ENCODE measurements at regions not wholly inside any gene's neighbourhood (a gene's known extent, or its start where the extent isn't known, plus 50 kb on each side); places are given as distances from the start of the nearest gene placed in this dataset.
"Not testable (repeated sequence)": the region's sequence is repeated elsewhere in the genome, so short reads cannot be mapped to it uniquely, and the experiment has no call there.

DNA sequence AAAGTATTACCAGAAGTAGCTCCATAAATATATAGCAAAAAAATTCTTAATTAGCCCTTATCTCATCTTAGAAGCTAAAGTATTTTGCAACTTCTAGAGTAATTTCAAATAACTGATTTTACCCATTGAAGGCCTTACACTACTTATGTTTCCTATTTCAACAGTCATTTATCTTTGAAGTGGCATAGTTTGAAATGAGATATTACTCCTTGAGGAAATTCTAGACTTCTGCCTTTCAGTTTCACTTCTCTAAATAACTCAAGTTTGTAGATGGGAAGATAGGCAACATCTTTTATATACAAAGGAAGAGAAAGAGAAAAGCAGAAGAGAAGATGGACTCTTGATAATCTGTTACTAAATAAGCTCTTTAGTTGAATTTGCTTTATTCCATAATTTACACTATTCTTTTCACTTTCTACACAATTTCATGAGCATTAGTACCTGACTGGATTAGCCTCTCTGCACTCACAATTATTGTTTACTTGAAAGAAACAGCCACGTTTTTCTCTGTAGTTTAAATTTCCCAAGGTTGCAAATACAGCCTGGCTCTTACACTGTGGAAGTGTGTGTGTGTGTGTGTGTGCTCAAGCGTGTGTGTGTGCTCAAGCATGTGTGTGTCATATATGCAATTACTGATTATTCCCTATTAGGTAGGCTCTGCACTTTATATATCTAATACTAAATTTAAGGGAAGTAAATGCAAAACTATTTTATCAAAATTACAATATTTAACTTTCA, 60.6 kb upstream of the EMB start:
- intact Hi-C loops (cut with DNase I; ENCODE audit: low total_unique reads) = no loop called here
- H3K9me3 ChIP-seq = no peaks in the 10 kb centered on the region

DNA sequence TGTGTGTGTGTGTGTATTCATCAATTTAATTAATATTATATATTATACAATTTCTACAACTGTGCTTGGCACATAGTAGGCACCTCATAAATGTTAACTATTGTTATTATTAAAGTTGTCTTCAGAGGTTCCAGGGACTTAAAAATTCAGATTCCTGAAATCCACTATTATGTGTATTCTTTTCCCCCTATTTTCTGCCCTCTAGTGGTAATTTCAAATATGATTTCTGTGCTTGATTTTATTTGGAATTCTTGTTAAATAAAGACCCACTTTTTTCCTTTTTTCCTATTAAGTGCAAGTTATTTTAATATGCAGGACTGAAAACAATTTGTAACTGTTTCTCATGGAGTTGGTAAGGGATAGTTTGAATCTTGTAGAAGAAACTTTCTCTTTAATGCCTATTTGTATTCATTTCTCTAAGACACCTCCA, 72.0 kb upstream of the EMB start:
- H3K4me1 ChIP-seq; intact Hi-C loops (cut with DNase I; ENCODE audit: low total_unique reads); H3K27me3 ChIP-seq; DNase-seq (ENCODE audit: low spot score in 2 of 2); H3K4me3 ChIP-seq; H3K27ac ChIP-seq; H3K36me3 ChIP-seq; H3K9me3 ChIP-seq: not testable (repeated sequence)

More for the DNA sequence above, 60.6 kb upstream of the EMB start:
- no peak overlapping the region for H3K4me3 ChIP-seq
- no peaks in the 10 kb centered on the region for H3K4me1 ChIP-seq
- no peak overlapping the region for H3K27ac ChIP-seq
- TF ChIP-seq, protein P1, sequence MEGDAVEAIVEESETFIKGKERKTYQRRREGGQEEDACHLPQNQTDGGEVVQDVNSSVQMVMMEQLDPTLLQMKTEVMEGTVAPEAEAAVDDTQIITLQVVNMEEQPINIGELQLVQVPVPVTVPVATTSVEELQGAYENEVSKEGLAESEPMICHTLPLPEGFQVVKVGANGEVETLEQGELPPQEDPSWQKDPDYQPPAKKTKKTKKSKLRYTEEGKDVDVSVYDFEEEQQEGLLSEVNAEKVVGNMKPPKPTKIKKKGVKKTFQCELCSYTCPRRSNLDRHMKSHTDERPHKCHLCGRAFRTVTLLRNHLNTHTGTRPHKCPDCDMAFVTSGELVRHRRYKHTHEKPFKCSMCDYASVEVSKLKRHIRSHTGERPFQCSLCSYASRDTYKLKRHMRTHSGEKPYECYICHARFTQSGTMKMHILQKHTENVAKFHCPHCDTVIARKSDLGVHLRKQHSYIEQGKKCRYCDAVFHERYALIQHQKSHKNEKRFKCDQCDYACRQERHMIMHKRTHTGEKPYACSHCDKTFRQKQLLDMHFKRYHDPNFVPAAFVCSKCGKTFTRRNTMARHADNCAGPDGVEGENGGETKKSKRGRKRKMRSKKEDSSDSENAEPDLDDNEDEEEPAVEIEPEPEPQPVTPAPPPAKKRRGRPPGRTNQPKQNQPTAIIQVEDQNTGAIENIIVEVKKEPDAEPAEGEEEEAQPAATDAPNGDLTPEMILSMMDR (IDR thresholded peaks at IDR 0.05) = no peak
- TF ChIP-seq POLR2AphosphoS5 (IDR thresholded peaks at IDR 0.05) (no peak), POLR2A (IDR thresholded peaks at IDR 0.05) (no peak)
- H3K36me3 ChIP-seq = no peaks in the 10 kb centered on the region
- no peak for DNase-seq (ENCODE audit: low spot score in 2 of 2)
- H3K27me3 ChIP-seq = no peaks in the 10 kb centered on the region

DNA sequence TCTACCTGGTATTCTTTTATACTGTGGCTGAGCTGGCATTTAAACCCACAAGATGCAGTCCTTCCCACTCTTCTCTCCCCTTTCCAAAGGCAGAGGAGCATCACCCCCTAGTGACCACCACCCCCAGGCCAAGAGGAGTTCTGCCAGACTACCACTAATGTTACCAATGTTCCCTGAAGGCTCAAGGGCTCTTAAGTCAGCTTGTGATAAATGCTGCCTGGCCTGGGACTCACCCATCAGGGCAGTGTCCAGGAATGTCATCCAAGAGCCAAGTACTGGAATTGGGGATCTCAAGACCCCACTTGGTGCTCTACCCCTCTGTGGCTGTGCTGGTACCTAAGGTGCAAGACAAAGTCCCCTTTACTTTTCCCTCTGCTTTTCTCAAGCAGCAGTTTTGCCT, 80.0 kb upstream of the EMB start:
- H3K27me3 ChIP-seq; DNase-seq (ENCODE audit: low spot score in 2 of 2); H3K36me3 ChIP-seq; intact Hi-C loops (cut with DNase I; ENCODE audit: low total_unique reads); H3K4me3 ChIP-seq; H3K4me1 ChIP-seq; H3K9me3 ChIP-seq; H3K27ac ChIP-seq: not testable (repeated sequence)

DNA sequence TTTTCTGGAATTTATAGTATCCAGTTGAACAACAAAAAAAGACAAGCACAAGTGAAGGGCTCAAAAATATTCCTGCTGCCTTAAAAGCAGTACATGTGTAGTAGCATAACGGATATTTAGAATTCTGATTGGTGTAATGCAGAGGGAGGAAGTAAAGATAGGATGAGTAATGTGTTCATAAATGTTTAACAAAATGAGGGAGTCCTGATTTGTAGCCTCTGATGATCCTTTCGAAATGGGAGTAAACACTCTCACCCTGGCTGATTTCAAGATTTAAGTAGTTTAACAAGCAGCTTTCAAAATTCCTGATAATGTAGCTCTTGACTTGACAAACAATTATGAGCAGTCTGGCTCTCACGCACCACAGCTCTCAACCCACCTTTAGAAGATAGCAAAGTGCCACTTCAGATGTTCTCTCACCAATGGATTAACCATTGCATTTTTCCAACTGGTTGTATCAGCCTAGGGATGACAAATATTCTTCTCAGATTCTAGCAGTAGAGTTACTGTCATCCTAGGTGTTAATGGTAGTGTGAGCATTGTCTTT, 86.5 kb upstream of the EMB start:
- not testable (repeated sequence) for H3K9me3 ChIP-seq

DNA sequence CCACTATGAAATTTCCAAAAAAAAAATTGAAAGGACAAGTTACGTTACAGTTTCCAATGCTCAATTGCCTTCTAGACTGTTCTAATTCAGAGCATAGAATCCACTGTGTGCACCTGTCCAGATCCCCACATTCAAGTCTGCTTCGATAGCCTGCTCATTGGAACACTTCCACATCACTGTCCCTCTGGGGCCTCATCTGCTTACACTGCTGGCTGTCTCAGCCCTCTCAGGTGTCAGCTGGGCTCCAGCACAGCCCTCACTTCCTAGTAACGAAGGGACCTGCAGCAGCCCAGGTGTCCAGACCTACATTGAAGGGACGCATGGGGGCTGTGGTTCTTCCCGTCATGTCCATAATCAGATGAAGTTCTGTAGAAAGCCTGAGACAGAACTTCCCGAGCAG, 94.3 kb upstream of the EMB start:
- Histone ChIP-seq H3K27me3 (no peaks in the 10 kb centered on the region), H3K4me3 (no peak overlapping the region), H3K27ac (no peak overlapping the region), H3K9me3 (no peaks in the 10 kb centered on the region), H3K4me1 (no peaks in the 10 kb centered on the region), H3K36me3 (no peaks in the 10 kb centered on the region)
- intact Hi-C loops (cut with DNase I; ENCODE audit: low total_unique reads) = no loop called here
- no peak for DNase-seq (ENCODE audit: low spot score in 2 of 2)
- TF ChIP-seq, protein P1 (IDR thresholded peaks at IDR 0.05) = no peak
- no peak for TF ChIP-seq POLR2AphosphoS5 (IDR thresholded peaks at IDR 0.05)

More for the DNA sequence above, 86.5 kb upstream of the EMB start:
- H3K27me3 ChIP-seq; H3K4me1 ChIP-seq; H3K27ac ChIP-seq; H3K4me3 ChIP-seq; intact Hi-C loops (cut with DNase I; ENCODE audit: low total_unique reads); H3K36me3 ChIP-seq; DNase-seq (ENCODE audit: low spot score in 2 of 2): not testable (repeated sequence)

DNA sequence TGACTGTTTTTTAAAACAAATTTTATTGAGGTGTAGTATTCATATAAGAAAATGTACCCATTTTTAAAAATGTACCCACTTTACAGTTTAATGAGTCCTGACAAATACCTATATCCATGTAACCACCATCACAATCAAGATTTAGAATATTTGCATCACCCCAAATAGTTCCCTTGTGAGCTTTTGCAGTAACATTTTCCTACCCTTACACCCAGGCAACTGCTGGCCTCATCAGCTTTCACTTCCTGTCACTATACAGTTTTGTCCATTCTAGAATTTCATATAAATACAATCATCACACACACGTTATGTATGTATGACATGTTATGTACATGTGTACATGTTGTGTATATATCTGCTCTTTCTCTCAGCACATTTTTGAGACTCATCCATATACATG, 96.4 kb upstream of the EMB start:
- H3K4me3 ChIP-seq; H3K27me3 ChIP-seq; intact Hi-C loops (cut with DNase I; ENCODE audit: low total_unique reads); DNase-seq (ENCODE audit: low spot score in 2 of 2); H3K9me3 ChIP-seq; H3K36me3 ChIP-seq; H3K4me1 ChIP-seq; H3K27ac ChIP-seq: not testable (repeated sequence)

DNA sequence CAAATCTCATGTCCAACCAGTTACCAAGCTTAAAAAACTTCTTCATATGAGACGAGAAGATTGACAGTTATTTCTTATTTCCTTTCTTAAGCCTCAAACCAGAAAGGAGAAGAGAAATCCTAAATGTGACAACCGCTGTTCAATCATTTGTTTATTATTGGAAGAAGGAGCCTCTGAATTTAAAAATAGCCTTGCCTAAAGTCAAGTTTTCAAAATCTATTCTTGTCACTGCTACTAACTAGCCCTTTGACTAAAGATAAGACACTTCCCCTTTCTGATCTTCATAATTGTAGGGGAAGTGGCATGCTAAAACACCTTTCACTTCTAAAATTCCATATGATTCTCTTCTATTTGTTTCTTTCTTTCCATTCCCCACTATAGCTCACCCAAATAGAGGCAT, 106.2 kb upstream of the EMB start:
- H3K4me3 ChIP-seq = no peak overlapping the region
- H3K4me1 ChIP-seq = no peaks in the 10 kb centered on the region
- no peaks in the 10 kb centered on the region for H3K36me3 ChIP-seq
- intact Hi-C loops (cut with DNase I; ENCODE audit: low total_unique reads) = no loop called here
- H3K9me3 ChIP-seq = no peaks in the 10 kb centered on the region
- no peaks in the 10 kb centered on the region for H3K27me3 ChIP-seq
- no peak overlapping the region for H3K27ac ChIP-seq
- DNase-seq (ENCODE audit: low spot score in 2 of 2) = no peak
- TF ChIP-seq POLR2A (IDR thresholded peaks at IDR 0.05) (no peak), POLR2AphosphoS5 (IDR thresholded peaks at IDR 0.05) (no peak)
- TF ChIP-seq, protein P1 (IDR thresholded peaks at IDR 0.05) = no peak

Measured in breast epithelium (tissue), 4 donors.